IPS-11a (cell line): ENCODE measurements at regions not wholly inside any gene's neighbourhood (a gene's known extent, or its start where the extent isn't known, plus 50 kb on each side); places are given as distances from the start of the nearest gene placed in this dataset.
A peak's percentile ranks its signal among the peaks of the same experiment; 100 is the strongest.

Experiments
- H3K4me3 ChIP-seq: one replicate; pipeline ENCODE4 v1.5.1; 2013; ENCODE audit warnings: low read depth, low read length, control low read depth

GRCh38 chr9:85108746-85109145 lies 439.2 kb downstream of the NTRK2 start:
- H3K4me3 ChIP-seq = no peak overlapping the region

GRCh38 chr9:85108229-85108628 lies 438.7 kb downstream of the NTRK2 start:
- no peak overlapping the region for H3K4me3 ChIP-seq

DNA sequence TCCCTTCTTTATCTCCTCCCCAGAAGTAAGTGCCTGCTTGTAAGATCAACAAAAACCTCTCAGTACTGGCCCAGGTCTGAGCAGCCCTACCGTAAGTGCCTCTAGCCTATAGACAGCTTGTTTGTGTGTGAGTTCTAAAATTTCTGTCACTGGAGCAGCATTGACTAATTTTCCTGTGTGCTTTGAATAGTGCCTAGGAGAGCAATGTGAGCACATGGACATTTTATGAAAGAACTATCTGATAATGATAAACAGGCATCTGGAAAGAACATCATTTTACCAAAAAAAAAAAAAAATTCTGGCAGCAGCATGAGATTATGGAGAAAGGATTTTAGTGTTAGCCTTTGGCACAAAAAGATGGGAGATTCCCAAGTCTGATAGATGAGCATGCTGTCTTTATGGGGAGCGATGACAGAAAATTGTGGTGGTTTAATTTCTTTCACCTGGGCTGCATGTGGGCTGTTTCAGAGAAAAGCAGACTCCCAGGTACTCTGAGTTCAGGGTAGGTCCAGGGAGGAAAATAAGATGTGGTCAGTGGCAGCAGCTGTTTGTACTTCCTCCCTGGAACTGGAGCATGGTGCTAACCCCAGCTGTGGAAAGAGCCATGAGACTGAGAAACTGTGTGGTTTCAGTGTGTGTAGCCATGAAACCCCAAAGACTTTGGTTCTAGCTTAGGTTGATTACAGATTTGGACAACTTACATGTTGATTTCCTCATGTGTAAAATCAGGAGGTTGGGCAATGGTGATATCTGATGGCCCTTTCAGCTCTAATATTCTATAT lies 419.9 kb downstream of the NTRK2 start:
- H3K4me3 ChIP-seq = no peak overlapping the region

DNA sequence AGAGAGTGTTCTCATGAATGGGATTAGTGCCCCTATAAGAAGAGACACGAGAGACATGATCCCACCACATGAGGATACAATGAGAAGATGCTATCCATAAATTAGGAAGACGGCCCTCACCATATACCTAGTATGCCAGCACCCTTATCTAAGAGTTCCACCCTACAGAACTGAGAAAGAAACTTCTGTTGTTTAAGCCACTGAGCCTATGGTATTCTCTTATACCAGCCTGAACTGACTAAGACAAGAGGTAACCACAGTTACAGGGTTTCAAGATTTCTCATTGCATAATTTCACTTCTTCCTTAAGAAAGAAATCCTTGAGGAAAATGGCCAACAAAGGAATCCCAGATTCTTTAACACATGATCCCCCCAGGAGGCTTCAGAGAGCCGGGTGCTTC lies 412.4 kb downstream of the NTRK2 start:
- no peak overlapping the region for H3K4me3 ChIP-seq

- H3K4me3 ChIP-seq = no peak overlapping the region
Measured at GRCh38 chr9:85079349-85079748, 409.8 kb downstream of the NTRK2 start.

DNA sequence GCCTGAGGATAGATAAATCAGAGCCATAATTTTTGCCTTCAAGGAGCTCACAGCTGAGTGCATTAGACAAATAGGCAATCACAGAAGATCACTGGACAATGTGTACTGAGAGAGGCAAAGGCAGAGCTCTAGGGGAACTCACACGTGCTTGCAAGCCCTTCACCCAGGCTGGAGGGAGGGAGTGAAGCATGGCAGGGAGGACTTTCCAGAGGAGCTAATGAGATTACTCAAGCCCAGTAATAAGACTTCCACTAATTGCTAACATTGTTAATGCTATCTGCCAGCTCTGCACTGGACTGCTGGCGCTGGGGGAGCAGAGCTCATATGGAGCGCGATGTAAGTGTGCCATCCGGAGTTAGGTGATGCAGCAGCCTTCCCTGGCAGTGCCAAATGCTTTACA lies 408.4 kb downstream of the NTRK2 start:
- no peak overlapping the region for H3K4me3 ChIP-seq

- H3K4me3 ChIP-seq = peak overlapping the region; percentile 35
Measured at GRCh38 chr9:85077146-85077545, 407.6 kb downstream of the NTRK2 start.
